Endothelial cell (in vitro differentiated cells): ENCODE measurements at regions not wholly inside any gene's neighbourhood (a gene's known extent, or its start where the extent isn't known, plus 50 kb on each side); places are given as distances from the start of the nearest gene placed in this dataset.
A peak's percentile ranks its signal among the peaks of the same experiment; 100 is the strongest.

Experiments used
- DNase-seq: peaks from one replicate; pipeline ENCODE4 v3.0.0; 2021; ENCODE audit warnings: low spot score
- H3K27ac Mint-ChIP-seq: one replicate; pipeline ENCODE4 v1.8.0; 2021; ENCODE audit warnings: mixed read lengths, inconsistent platforms; ENCODE audit not compliant: unreplicated experiment
- H3K27me3 Mint-ChIP-seq: one replicate; pipeline ENCODE4 v1.8.0; 2021; ENCODE audit warnings: mild to moderate bottlenecking, moderate library complexity, mixed read lengths, inconsistent platforms; ENCODE audit not compliant: unreplicated experiment
- H3K36me3 Mint-ChIP-seq: one replicate; pipeline ENCODE4 v1.8.0; 2021; ENCODE audit warnings: mild to moderate bottlenecking, low read depth, mixed read lengths, inconsistent platforms; ENCODE audit not compliant: unreplicated experiment
- H3K4me1 Mint-ChIP-seq: one replicate; pipeline ENCODE4 v1.8.0; 2021; ENCODE audit warnings: mild to moderate bottlenecking, mixed read lengths, inconsistent platforms; ENCODE audit not compliant: unreplicated experiment
- H3K4me3 Mint-ChIP-seq: one replicate; pipeline ENCODE4 v1.8.0; 2021; ENCODE audit warnings: mild to moderate bottlenecking, mixed read lengths, inconsistent platforms; ENCODE audit not compliant: unreplicated experiment
- H3K9me3 Mint-ChIP-seq: one replicate; pipeline ENCODE4 v1.8.0; 2021; ENCODE audit warnings: mixed read lengths, inconsistent platforms; ENCODE audit not compliant: unreplicated experiment
- TF ChIP-seq, protein P1 (sequence below): fragments of 200-600 bp; sonication (generic); IDR thresholded peaks from one replicate; pipeline ENCODE4 v1.5.0; 2021; ENCODE audit warnings: antibody characterized with exemption; ENCODE audit not compliant: unreplicated experiment

GRCh38 chr9:26744191-26744965, 148.2 kb downstream of the CAAP1 start:
- Mint-ChIP-seq H3K36me3 (no peaks in the 10 kb centered on the region), H3K4me3 (no peak overlapping the region), H3K9me3 (no peaks in the 10 kb centered on the region), H3K27ac (no peak overlapping the region), H3K4me1 (peaks cover 8% of the 10 kb centered on the region), H3K27me3 (no peaks in the 10 kb centered on the region)
- DNase-seq: no peak
- TF ChIP-seq, protein P1, sequence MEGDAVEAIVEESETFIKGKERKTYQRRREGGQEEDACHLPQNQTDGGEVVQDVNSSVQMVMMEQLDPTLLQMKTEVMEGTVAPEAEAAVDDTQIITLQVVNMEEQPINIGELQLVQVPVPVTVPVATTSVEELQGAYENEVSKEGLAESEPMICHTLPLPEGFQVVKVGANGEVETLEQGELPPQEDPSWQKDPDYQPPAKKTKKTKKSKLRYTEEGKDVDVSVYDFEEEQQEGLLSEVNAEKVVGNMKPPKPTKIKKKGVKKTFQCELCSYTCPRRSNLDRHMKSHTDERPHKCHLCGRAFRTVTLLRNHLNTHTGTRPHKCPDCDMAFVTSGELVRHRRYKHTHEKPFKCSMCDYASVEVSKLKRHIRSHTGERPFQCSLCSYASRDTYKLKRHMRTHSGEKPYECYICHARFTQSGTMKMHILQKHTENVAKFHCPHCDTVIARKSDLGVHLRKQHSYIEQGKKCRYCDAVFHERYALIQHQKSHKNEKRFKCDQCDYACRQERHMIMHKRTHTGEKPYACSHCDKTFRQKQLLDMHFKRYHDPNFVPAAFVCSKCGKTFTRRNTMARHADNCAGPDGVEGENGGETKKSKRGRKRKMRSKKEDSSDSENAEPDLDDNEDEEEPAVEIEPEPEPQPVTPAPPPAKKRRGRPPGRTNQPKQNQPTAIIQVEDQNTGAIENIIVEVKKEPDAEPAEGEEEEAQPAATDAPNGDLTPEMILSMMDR: peak; percentile 99

GRCh38 chr9:26742828-26743476, 149.7 kb downstream of the CAAP1 start:
- TF ChIP-seq, protein P1: no peak
- Mint-ChIP-seq H3K4me1 (peaks cover 8% of the 10 kb centered on the region), H3K27ac (no peak overlapping the region), H3K36me3 (peaks cover 4% of the 10 kb centered on the region), H3K4me3 (no peak overlapping the region), H3K27me3 (no peaks in the 10 kb centered on the region), H3K9me3 (no peaks in the 10 kb centered on the region)
- DNase-seq: no peak

DNA sequence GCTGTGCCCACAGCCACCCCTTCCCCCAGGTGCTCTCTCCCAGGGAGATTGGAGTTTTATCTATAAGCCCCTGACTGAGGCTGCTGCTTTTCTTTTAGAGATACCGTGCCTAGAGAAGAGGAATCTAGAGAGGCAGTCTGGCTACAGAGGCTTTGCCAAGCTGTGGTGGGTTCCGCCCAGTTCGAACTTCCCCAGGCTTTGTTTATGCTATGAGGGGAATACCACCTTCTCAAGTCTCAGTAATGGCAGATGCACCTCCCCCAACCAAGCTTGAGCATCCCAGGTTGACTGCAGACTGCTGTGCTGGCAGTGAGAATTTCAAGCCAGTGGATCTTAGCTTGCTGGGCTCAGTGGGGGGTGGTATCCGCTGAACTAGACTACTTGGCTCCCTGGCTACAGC, 157.4 kb downstream of the CAAP1 start:
- Mint-ChIP-seq H3K36me3 (peaks cover 4% of the 10 kb centered on the region), H3K27ac (no peak overlapping the region), H3K9me3 (peaks cover 5% of the 10 kb centered on the region), H3K4me3 (no peak overlapping the region), H3K4me1 (no peaks in the 10 kb centered on the region), H3K27me3 (peaks cover 2% of the 10 kb centered on the region)
- DNase-seq: no peak
- TF ChIP-seq, protein P1: no peak

DNA sequence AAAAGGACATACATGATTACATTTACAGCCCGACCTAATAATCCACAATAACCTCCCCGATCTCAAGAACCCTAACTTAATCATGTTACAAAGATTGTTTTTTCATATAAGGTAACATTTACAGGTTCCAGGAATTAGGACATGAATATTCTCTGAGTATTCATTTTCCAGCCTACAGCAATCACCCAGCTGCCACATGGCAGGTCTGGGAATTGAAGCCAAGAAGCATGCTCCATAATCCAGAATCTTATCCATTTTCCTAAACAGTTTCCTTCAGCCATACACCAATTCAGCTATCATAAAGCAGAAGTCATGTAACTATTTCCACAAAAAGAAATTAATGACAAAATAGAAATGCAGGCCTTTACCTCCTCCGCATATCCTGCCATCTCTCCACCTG, 163.4 kb downstream of the CAAP1 start:
- Mint-ChIP-seq H3K36me3 (no peaks in the 10 kb centered on the region), H3K4me1 (no peaks in the 10 kb centered on the region), H3K27me3 (peaks cover 2% of the 10 kb centered on the region), H3K4me3 (no peak overlapping the region), H3K9me3 (peaks cover 3% of the 10 kb centered on the region), H3K27ac (no peak overlapping the region)
- DNase-seq: no peak
- TF ChIP-seq, protein P1: no peak

DNA sequence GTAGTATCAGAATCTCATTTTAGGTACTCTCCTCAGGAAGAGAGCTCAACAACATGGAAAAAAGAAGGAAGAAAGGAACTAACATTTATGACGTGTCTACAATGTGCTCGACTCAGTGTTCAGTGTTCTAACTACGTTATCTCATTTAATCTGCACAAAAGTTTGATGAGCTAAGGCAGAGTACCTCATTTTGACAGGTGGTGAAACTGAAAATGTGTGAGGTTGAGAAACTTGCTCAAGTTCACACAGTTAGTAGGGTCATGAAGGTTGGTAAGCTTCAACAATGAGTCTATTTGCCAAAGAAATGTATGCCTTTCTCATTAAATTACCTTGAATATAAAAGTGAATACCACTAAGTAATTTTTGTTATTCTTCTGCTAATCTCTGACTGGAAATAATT, 165.1 kb downstream of the CAAP1 start:
- Mint-ChIP-seq H3K4me3 (no peak overlapping the region), H3K9me3 (no peaks in the 10 kb centered on the region), H3K4me1 (no peaks in the 10 kb centered on the region), H3K36me3 (no peaks in the 10 kb centered on the region), H3K27me3 (no peaks in the 10 kb centered on the region), H3K27ac (no peak overlapping the region)
- TF ChIP-seq, protein P1: no peak
- no peak for DNase-seq
